OCI-LY3 (cell line): ENCODE measurements at regions not wholly inside any gene's neighbourhood (a gene's known extent, or its start where the extent isn't known, plus 50 kb on each side); places are given as distances from the start of the nearest gene placed in this dataset.

Experiments used
- H2AFZ ChIP-seq: fragments of 200-600, 300-600 bp; shearing (Covaris generic); 2 replicates; pipeline ENCODE4 v1.6.0; 2014; ENCODE audit warnings: antibody characterized with exemption, low read depth, low read length
- H3K27ac ChIP-seq: fragments of 200-600, 300-600 bp; sonication (generic); 2 replicates; pipeline ENCODE4 v1.5.1; 2014; ENCODE audit warnings: mild to moderate bottlenecking, low read length, moderate library complexity, mixed read lengths
- H3K27me3 ChIP-seq: fragments of 200-600, 300-600 bp; sonication (generic); 2 replicates; pipeline ENCODE4 v1.6.1; 2014; ENCODE audit warnings: low read depth, low read length, mixed read lengths
- H3K36me3 ChIP-seq: fragments of 200-600, 300-600 bp; sonication (generic); replicated peaks from 2 replicates; pipeline ENCODE3; 2014; ENCODE audit warnings: low read depth, low read length, mixed read lengths
- H3K4me1 ChIP-seq: fragments of 300-600, 200-600 bp; sonication (generic); 2 replicates; pipeline ENCODE4 v1.6.1; 2014; ENCODE audit warnings: low read length, mixed read lengths
- H3K4me2 ChIP-seq: fragments of 200-600, 300-600 bp; sonication (generic); 2 replicates; pipeline ENCODE4 v1.6.1; 2014; ENCODE audit warnings: low read length, mixed read lengths
- H3K4me3 ChIP-seq: fragments of 300-600, 200-600 bp; sonication (generic); 2 replicates; pipeline ENCODE4 v1.5.1; 2014; ENCODE audit warnings: antibody characterized with exemption, mild to moderate bottlenecking, low read length, moderate library complexity
- H3K79me2 ChIP-seq: fragments of 300-600, 200-600 bp; shearing (Covaris generic); 2 replicates; pipeline ENCODE4 v1.6.1; 2014; ENCODE audit warnings: mild to moderate bottlenecking, low read length, mixed read lengths
- H3K9ac ChIP-seq: fragments of 300-600, 200-600 bp; shearing (Covaris generic); 2 replicates; pipeline ENCODE4 v1.6.0; 2014; ENCODE audit warnings: mild to moderate bottlenecking, low read length, moderate library complexity
- H3K9me3 ChIP-seq: fragments of 200-600, 300-600 bp; shearing (Covaris generic); 2 replicates; pipeline ENCODE4 v1.6.1; 2014; ENCODE audit warnings: low read length, mixed read lengths; ENCODE audit not compliant: insufficient read depth
- H4K20me1 ChIP-seq: fragments of 200-600, 300-600 bp; sonication (generic); 2 replicates; pipeline ENCODE4 v1.6.1; 2016; ENCODE audit warnings: low read length, mixed read lengths; ENCODE audit not compliant: insufficient read depth
- CTCF ChIP-seq: fragments of 200-600, 300-600 bp; sonication (generic); IDR thresholded peaks from 2 replicates; pipeline ENCODE4 v1.5.1; 2014; ENCODE audit warnings: antibody characterized with exemption, low read length, low read depth
- EZH2phosphoT487 ChIP-seq: fragments of 200-600 bp; shearing (Covaris generic); IDR thresholded peaks from 2 replicates; pipeline ENCODE4 v1.6.1; 2018; ENCODE audit warnings: antibody characterized with exemption, mixed run types, low read depth

GRCh38 chr12:19031032-19031431, 98.5 kb upstream of the PLEKHA5 start:
- no peak overlapping the region for H2AFZ ChIP-seq

GRCh38 chr12:19032826-19033225, 96.7 kb upstream of the PLEKHA5 start:
- H3K27ac ChIP-seq, result no peak overlapping the region
- H3K4me1 ChIP-seq, result peaks cover 11% of the 10 kb centered on the region
- no peak overlapping the region for H3K4me3 ChIP-seq
- no peaks in the 10 kb centered on the region for H3K27me3 ChIP-seq
- no peak overlapping the region for H3K9ac ChIP-seq
- no peaks in the 10 kb centered on the region for H4K20me1 ChIP-seq
- TF ChIP-seq CTCF (no peak), EZH2phosphoT487 (no peak)
- H2AFZ ChIP-seq, result no peak overlapping the region
- H3K4me2 ChIP-seq, result no peak overlapping the region
- peaks cover 4% of the 10 kb centered on the region for H3K36me3 ChIP-seq
- 0 out of 2 replicates have a peak, but pooled peaks cover 13% of the 10 kb centered on the region for H3K9me3 ChIP-seq
- no peaks in the 10 kb centered on the region for H3K79me2 ChIP-seq

More at GRCh38 chr12:19031032-19031431, 98.5 kb upstream of the PLEKHA5 start:
- no peak for TF ChIP-seq EZH2phosphoT487
- no peak for TF ChIP-seq CTCF
- H3K4me3 ChIP-seq, result no peak overlapping the region
- H3K27me3 ChIP-seq, result no peaks in the 10 kb centered on the region
- H3K4me2 ChIP-seq, result no peak overlapping the region
- H4K20me1 ChIP-seq, result no peaks in the 10 kb centered on the region
- peaks cover 11% of the 10 kb centered on the region for H3K4me1 ChIP-seq
- H3K9ac ChIP-seq, result no peak overlapping the region
- H3K27ac ChIP-seq, result no peak overlapping the region
- 0 out of 2 replicates have a peak, but pooled peaks cover 13% of the 10 kb centered on the region for H3K9me3 ChIP-seq
- H3K36me3 ChIP-seq, result peaks cover 4% of the 10 kb centered on the region
- no peaks in the 10 kb centered on the region for H3K79me2 ChIP-seq

GRCh38 chr12:19033244-19033643, 96.3 kb upstream of the PLEKHA5 start:
- Histone ChIP-seq H4K20me1 (no peaks in the 10 kb centered on the region), H3K27ac (no peak overlapping the region)
- TF ChIP-seq CTCF (no peak), EZH2phosphoT487 (no peak)

GRCh38 chr12:19034937-19035336, 94.6 kb upstream of the PLEKHA5 start:
- H3K27me3 ChIP-seq, result no peaks in the 10 kb centered on the region
- H3K4me2 ChIP-seq, result no peak overlapping the region
- H3K9me3 ChIP-seq, result 0 out of 2 replicates have a peak, but pooled peaks cover 11% of the 10 kb centered on the region
- TF ChIP-seq CTCF, result no peak
- no peak for TF ChIP-seq EZH2phosphoT487
- H3K36me3 ChIP-seq, result peaks cover 4% of the 10 kb centered on the region
- H4K20me1 ChIP-seq, result no peaks in the 10 kb centered on the region
- no peak overlapping the region for H3K9ac ChIP-seq
- H2AFZ ChIP-seq, result no peak overlapping the region
- H3K27ac ChIP-seq, result no peak overlapping the region
- H3K4me1 ChIP-seq, result no peaks in the 10 kb centered on the region
- H3K4me3 ChIP-seq, result no peak overlapping the region
- no peaks in the 10 kb centered on the region for H3K79me2 ChIP-seq

More at GRCh38 chr12:19033244-19033643, 96.3 kb upstream of the PLEKHA5 start:
- 0 out of 2 replicates have a peak, but pooled peaks cover 13% of the 10 kb centered on the region for H3K9me3 ChIP-seq
- H3K4me3 ChIP-seq, result no peak overlapping the region
- peaks cover 4% of the 10 kb centered on the region for H3K36me3 ChIP-seq
- no peak overlapping the region for H3K9ac ChIP-seq
- no peak overlapping the region for H2AFZ ChIP-seq
- peaks cover 7% of the 10 kb centered on the region for H3K4me1 ChIP-seq
- no peaks in the 10 kb centered on the region for H3K27me3 ChIP-seq
- H3K4me2 ChIP-seq, result no peak overlapping the region
- no peaks in the 10 kb centered on the region for H3K79me2 ChIP-seq
